GM23338 (cell line): ENCODE measurements at regions not wholly inside any gene's neighbourhood (a gene's known extent, or its start where the extent isn't known, plus 50 kb on each side); places are given as distances from the start of the nearest gene placed in this dataset.

Source experiments
- ATAC-seq: fragments of 200-7000 bp; cut with Tn5 transposase; 3 replicates; pipeline ENCODE4 v1.9.1; 2020
- DNase-seq: peaks from one replicate; pipeline ENCODE4 v3.0.0-alpha.2; 2015; ENCODE audit warnings: low spot score
- H2AFZ ChIP-seq: fragments of 200-600 bp; sonication (generic); 2 replicates; pipeline ENCODE4 v1.8.0; 2016; ENCODE audit warnings: antibody characterized with exemption, mild to moderate bottlenecking, moderate library complexity
- H3F3A ChIP-seq: fragments of 200-600 bp; sonication (generic); replicated peaks from 2 replicates; pipeline ENCODE4 v1.8.0; 2017; ENCODE audit warnings: antibody characterized with exemption, mixed run types, low read depth
- H3K27ac ChIP-seq: fragments of 200-600 bp; sonication (generic); 2 replicates; pipeline ENCODE4 v1.6.1; 2016; ENCODE audit warnings: low read depth
- H3K27me3 ChIP-seq: fragments of 200-600 bp; sonication (generic); 2 replicates; pipeline ENCODE4 v1.8.0; 2016; ENCODE audit warnings: mild to moderate bottlenecking, mixed run types, moderate library complexity; ENCODE audit not compliant: insufficient read depth
- H3K36me3 ChIP-seq: fragments of 200-600 bp; sonication (generic); 2 replicates; pipeline ENCODE4 v1.8.0; 2016; ENCODE audit warnings: mild to moderate bottlenecking; ENCODE audit not compliant: insufficient read depth
- H3K4me1 ChIP-seq: fragments of 200-600 bp; sonication (generic); 2 replicates; pipeline ENCODE4 v1.8.0; 2016; ENCODE audit warnings: mild to moderate bottlenecking, moderate library complexity; ENCODE audit not compliant: insufficient read depth
- H3K4me2 ChIP-seq: fragments of 200-600 bp; sonication (generic); 2 replicates; pipeline ENCODE4 v1.7.1; 2017; ENCODE audit warnings: mixed run types
- H3K4me3 ChIP-seq: fragments of 200-600 bp; sonication (generic); 2 replicates; pipeline ENCODE4 v1.6.1; 2016; ENCODE audit warnings: mixed run types
- H3K79me2 ChIP-seq: fragments of 200-600 bp; sonication (generic); replicated peaks from 2 replicates; pipeline ENCODE4 v1.8.0; 2017; ENCODE audit warnings: mild to moderate bottlenecking; ENCODE audit not compliant: insufficient read depth
- H3K9me2 ChIP-seq: fragments of 200-600 bp; sonication (generic); 2 replicates; pipeline ENCODE4 v1.8.0; 2017; ENCODE audit not compliant: insufficient read depth
- H4K20me1 ChIP-seq: fragments of 200-600 bp; sonication (generic); replicated peaks from 2 replicates; pipeline ENCODE4 v1.8.0; 2017; ENCODE audit warnings: mild to moderate bottlenecking; ENCODE audit not compliant: insufficient read depth
- H3K27ac Mint-ChIP-seq: 2 replicates; pipeline ENCODE4 v1.8.0; 2020; ENCODE audit warnings: inconsistent platforms, mild to moderate bottlenecking, moderate library complexity, mixed read lengths
- H3K27me3 Mint-ChIP-seq: 3 replicates; pipeline ENCODE4 v1.8.0; 2022; ENCODE audit warnings: low read depth, mild to moderate bottlenecking, moderate library complexity, mixed read lengths, inconsistent platforms; ENCODE audit not compliant: insufficient read depth, poor library complexity
- H3K36me3 Mint-ChIP-seq: 3 replicates; pipeline ENCODE4 v1.8.0; 2021; ENCODE audit warnings: low read depth, mild to moderate bottlenecking, inconsistent platforms, moderate library complexity, mixed read lengths
- H3K4me1 Mint-ChIP-seq: 3 replicates; pipeline ENCODE4 v1.8.0; 2020; ENCODE audit warnings: mild to moderate bottlenecking, inconsistent platforms, mixed read lengths
- H3K4me3 Mint-ChIP-seq: 3 replicates; pipeline ENCODE4 v1.8.0; 2021; ENCODE audit warnings: moderate library complexity, mild to moderate bottlenecking, inconsistent platforms, mixed read lengths
- H3K9me3 Mint-ChIP-seq: 3 replicates; pipeline ENCODE4 v1.8.0; 2020; ENCODE audit warnings: moderate library complexity, mild to moderate bottlenecking, inconsistent platforms, mixed read lengths
- CREB1 ChIP-seq: fragments of 250-450 bp; sonication (Bioruptor Pico); IDR thresholded peaks from 2 replicates; pipeline ENCODE4 v1.5.0; 2020; ENCODE audit warnings: low read depth, mild to moderate bottlenecking, moderate library complexity
- CTCF ChIP-seq, 2 experiments: fragments of 200-600 bp in 1 of 2; sonication (generic) in 1 of 2; conservative IDR thresholded peaks; 2 replicates each; pipeline versions ENCODE4 v1.5.1 to v1.6.1; 2016 to 2017; ENCODE audit warnings: antibody characterized with exemption in 2 of 2, low read depth in 2 of 2, mild to moderate bottlenecking in 2 of 2, moderate library complexity in 1 of 2
- ETS1 ChIP-seq: IDR thresholded peaks from 2 replicates; pipeline ENCODE4 v1.6.1; 2016; ENCODE audit warnings: antibody characterized with exemption
- EZH2 ChIP-seq: fragments of 200-600 bp; sonication (generic); IDR thresholded peaks from one replicate; pipeline ENCODE4 v1.8.0; 2017; ENCODE audit warnings: antibody characterized with exemption, mild to moderate bottlenecking, low read depth; ENCODE audit not compliant: unreplicated experiment
- JUNB ChIP-seq: IDR thresholded peaks from one replicate; pipeline ENCODE4 v1.6.1; 2016; ENCODE audit warnings: antibody characterized with exemption; ENCODE audit not compliant: unreplicated experiment
- POLR2AphosphoS5 ChIP-seq: IDR thresholded peaks from 2 replicates; pipeline ENCODE4 v1.6.1; 2016; ENCODE audit warnings: antibody characterized with exemption, low read depth
- ZNF114 ChIP-seq: fragments of 250-450 bp; sonication (Bioruptor Pico); IDR thresholded peaks from 2 replicates; pipeline ENCODE4 v1.5.0; 2020; ENCODE audit warnings: mild to moderate bottlenecking, moderate library complexity
- ZNF331 ChIP-seq: fragments of 250-450 bp; sonication (Bioruptor Pico); IDR thresholded peaks from 2 replicates; pipeline ENCODE4 v1.5.0; 2020; ENCODE audit warnings: low read depth, mild to moderate bottlenecking, moderate library complexity

DNA sequence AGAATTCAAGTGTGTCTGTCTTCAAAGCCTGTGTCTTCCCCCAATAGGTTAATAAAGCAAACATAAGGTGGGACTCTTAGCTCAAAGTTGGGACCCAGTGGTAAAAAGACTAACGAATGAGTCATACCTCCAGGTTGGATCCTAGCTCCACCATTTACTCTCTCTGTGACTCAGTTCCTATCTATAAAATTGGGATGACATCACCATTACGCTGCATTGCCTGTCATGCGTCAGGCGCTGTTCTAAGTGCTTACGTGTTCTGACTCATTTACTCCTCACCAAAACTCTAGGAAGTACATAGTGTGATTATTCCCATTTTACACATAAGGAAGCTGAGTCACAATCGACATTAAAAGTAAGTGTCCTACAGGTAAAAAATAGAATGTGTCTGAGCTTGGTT is 915.8 kb downstream of the VRK1 start:
- H3K4me1 Mint-ChIP-seq, result peaks cover 16% of the 10 kb centered on the region
- Histone ChIP-seq H3K79me2 (no peaks in the 10 kb centered on the region), H3K27ac (no peak overlapping the region), H3K4me1 (peaks cover 25% of the 10 kb centered on the region; the same call in 1 of the 2 replicates), H3K4me3 (no peak overlapping the region), H3F3A (no peaks in the 10 kb centered on the region), H3K36me3 (no peaks in the 10 kb centered on the region), H3K4me2 (no peak overlapping the region), H4K20me1 (no peaks in the 10 kb centered on the region), H3K27me3 (no peaks in the 10 kb centered on the region), H3K9me2 (0 out of 2 replicates have a peak, but pooled peaks cover 5% of the 10 kb centered on the region), H2AFZ (no peak overlapping the region)
- no peaks in the 10 kb centered on the region for H3K27me3 Mint-ChIP-seq
- no peaks in the 10 kb centered on the region for H3K36me3 Mint-ChIP-seq
- DNase-seq, result no peak
- ATAC-seq, result no peak
- H3K4me3 Mint-ChIP-seq, result no peak overlapping the region
- no peak for TF ChIP-seq ZNF114 (CRISPR knock-in tag)
- TF ChIP-seq POLR2AphosphoS5, result no peak
- no peaks in the 10 kb centered on the region for H3K9me3 Mint-ChIP-seq
- H3K27ac Mint-ChIP-seq, result no peak overlapping the region

DNA sequence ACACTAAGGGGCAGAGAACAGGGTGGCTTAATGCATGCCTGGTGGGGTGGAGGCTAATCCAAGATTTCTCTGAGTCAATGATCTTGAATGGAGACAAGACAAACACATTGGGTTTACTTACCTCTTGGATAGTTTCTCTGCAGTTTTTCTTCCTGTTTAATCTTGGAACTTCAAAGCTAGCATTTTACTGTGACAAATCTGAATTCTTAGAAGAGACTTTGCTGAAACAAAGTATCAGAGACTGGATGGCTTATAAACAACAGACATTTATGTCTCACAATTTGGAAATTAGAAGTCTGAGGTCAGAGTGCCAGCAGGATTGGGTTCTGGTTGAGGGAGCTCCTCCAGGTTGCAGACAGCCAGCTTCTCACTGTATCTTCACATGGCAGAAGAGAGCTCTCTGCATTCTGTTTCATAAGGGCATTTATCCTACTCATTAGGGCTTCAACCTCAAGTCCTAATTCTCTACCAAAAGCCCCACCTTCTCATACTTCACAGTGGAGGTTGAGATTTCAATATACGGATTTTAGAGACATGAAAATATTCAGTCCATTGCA is 921.8 kb downstream of the VRK1 start:
- Histone ChIP-seq H3K79me2 (no peaks in the 10 kb centered on the region), H3K4me1 (no peaks in the 10 kb centered on the region), H3K9me2 (peaks cover 5% of the 10 kb centered on the region; the same call in 1 of the 2 replicates), H3K4me3 (no peak overlapping the region), H3K27ac (no peak overlapping the region), H3F3A (no peaks in the 10 kb centered on the region), H2AFZ (peak overlapping the region; percentile 66; the same call in 1 of the 2 replicates), H3K4me2 (no peak overlapping the region), H3K36me3 (no peaks in the 10 kb centered on the region), H3K27me3 (no peaks in the 10 kb centered on the region), H4K20me1 (no peaks in the 10 kb centered on the region)
- H3K4me3 Mint-ChIP-seq, result no peak overlapping the region
- DNase-seq, result no peak
- no peaks in the 10 kb centered on the region for H3K27me3 Mint-ChIP-seq
- H3K9me3 Mint-ChIP-seq, result peaks cover 7% of the 10 kb centered on the region; the same call in 2 of the 3 replicates
- peaks cover 3% of the 10 kb centered on the region; the same call in 1 of the 3 replicates for H3K4me1 Mint-ChIP-seq
- no peak overlapping the region for H3K27ac Mint-ChIP-seq
- TF ChIP-seq ZNF331 (CRISPR knock-in tag) (no peak), JUNB (no peak), CREB1 (CRISPR knock-in tag) (no peak)
- no peaks in the 10 kb centered on the region for H3K36me3 Mint-ChIP-seq
- ATAC-seq, result no peak

DNA sequence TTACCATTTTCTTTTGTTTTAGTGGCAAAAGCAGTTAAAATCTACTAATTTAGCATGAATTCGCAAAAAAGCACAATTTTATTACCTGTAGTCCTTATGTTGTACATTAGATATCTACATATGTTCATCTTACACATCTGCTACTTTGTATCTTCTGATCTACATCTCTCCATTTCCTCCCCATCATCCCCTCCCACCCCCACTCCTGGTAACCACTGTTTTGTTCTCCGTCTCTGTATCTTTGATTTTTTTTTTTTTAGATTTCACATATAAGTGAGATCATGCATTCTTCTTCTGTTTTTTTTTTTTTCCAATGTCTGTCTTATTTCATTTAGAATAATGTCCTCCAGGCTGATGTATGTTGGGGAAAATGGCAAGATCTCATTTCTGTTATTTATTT is 922.7 kb downstream of the VRK1 start:
- Histone ChIP-seq H3F3A (no peaks in the 10 kb centered on the region), H3K36me3 (no peaks in the 10 kb centered on the region), H3K4me3 (no peak overlapping the region), H3K4me2 (no peak overlapping the region), H3K27ac (no peak overlapping the region), H2AFZ (no peak overlapping the region), H3K9me2 (peaks cover 5% of the 10 kb centered on the region; the same call in 1 of the 2 replicates), H4K20me1 (no peaks in the 10 kb centered on the region), H3K4me1 (no peaks in the 10 kb centered on the region), H3K79me2 (no peaks in the 10 kb centered on the region), H3K27me3 (no peaks in the 10 kb centered on the region)
- Mint-ChIP-seq H3K36me3 (no peaks in the 10 kb centered on the region), H3K4me3 (no peak overlapping the region), H3K4me1 (peaks cover 7% of the 10 kb centered on the region), H3K27me3 (no peaks in the 10 kb centered on the region), H3K27ac (no peak overlapping the region), H3K9me3 (peaks cover 7% of the 10 kb centered on the region; the same call in 2 of the 3 replicates)
- ATAC-seq (no peak), DNase-seq (no peak)
- TF ChIP-seq CTCF (conservative IDR thresholded peaks at IDR 0.05; ENCODE audit: low read depth in 2 of 2), result no peak
- no peak for TF ChIP-seq EZH2
- TF ChIP-seq POLR2AphosphoS5, result no peak
- no peak for TF ChIP-seq ETS1
